Panc1 (cell line): ENCODE measurements at regions not wholly inside any gene's neighbourhood (a gene's known extent, or its start where the extent isn't known, plus 50 kb on each side); places are given as distances from the start of the nearest gene placed in this dataset.

Experiments used
- ATAC-seq: fragments of 200-7000 bp; cut with Tn5 transposase; 2 replicates; pipeline ENCODE4 v1.9.1; 2020; ENCODE audit warnings: mild to moderate bottlenecking, moderate library complexity
- BruUV-seq: library from RNA; stranded (reverse); fragments of 400-500 nt; replicated peaks from 2 replicates; lab custom pipeline; 2021; lab: Mats Ljungman, UMichigan
- CTCF ChIA-PET: fragments of 300-600 bp; sonication (Branson Sonifier 250); formaldehyde crosslinking; loops from one replicate; lab custom pipeline; 2022; ENCODE audit warnings: antibody characterized with exemption; lab: Charles Lee
- POLR2A ChIA-PET: fragments of 300-600 bp; sonication (Branson Sonifier 250); formaldehyde crosslinking; loops from one replicate; lab custom pipeline; 2022; ENCODE audit warnings: antibody characterized with exemption; lab: Charles Lee
- DNase-seq: peaks from one replicate; pipeline ENCODE4 v3.0.0-alpha.2; 2010; ENCODE audit warnings: low read depth, low spot score
- H3K27ac ChIP-seq: 2 replicates; pipeline ENCODE4 v1.5.1; 2011; ENCODE audit warnings: mild to moderate bottlenecking, low read length, inconsistent platforms
- H3K27me3 ChIP-seq: fragments of 200-500 bp; sonication (Bioruptor generic); 2 replicates; pipeline ENCODE4 v1.6.0; 2014; ENCODE audit warnings: low read length, inconsistent platforms; ENCODE audit not compliant: control insufficient read depth, insufficient read depth
- H3K36me3 ChIP-seq: fragments of 200-500 bp; sonication (Bioruptor generic); 2 replicates; pipeline ENCODE4 v1.5.1; 2014; ENCODE audit warnings: inconsistent platforms, mild to moderate bottlenecking, low read length, moderate library complexity; ENCODE audit not compliant: control insufficient read depth, insufficient read depth
- H3K4me1 ChIP-seq: 2 replicates; pipeline ENCODE4 v1.5.1; 2011; ENCODE audit warnings: inconsistent platforms, mild to moderate bottlenecking, low read length, moderate library complexity; ENCODE audit not compliant: control insufficient read depth, insufficient read depth
- H3K4me3 ChIP-seq, 2 experiments: 2 replicates each; pipeline ENCODE4 v1.5.1; 2011 to 2012; ENCODE audit warnings: low read depth in 2 of 2, low read length in 2 of 2, mild to moderate bottlenecking in 2 of 2, inconsistent platforms in 1 of 2, moderate library complexity in 1 of 2
- H3K9me3 ChIP-seq: fragments of 200-500 bp; sonication (Bioruptor generic); 2 replicates; pipeline ENCODE4 v1.5.1; 2014; ENCODE audit warnings: low read depth, mild to moderate bottlenecking, inconsistent platforms, low read length, moderate library complexity; ENCODE audit not compliant: control insufficient read depth, insufficient read depth
- POLR2AphosphoS5 ChIP-seq: IDR thresholded peaks from 2 replicates; pipeline ENCODE4 v1.6.1; 2012; ENCODE audit warnings: mild to moderate bottlenecking, low read depth, low read length, moderate library complexity
- SIN3A ChIP-seq: IDR thresholded peaks from 2 replicates; pipeline ENCODE4 v1.6.1; 2012; ENCODE audit warnings: low read depth, mild to moderate bottlenecking, low read length, moderate library complexity, borderline replicate concordance; ENCODE audit not compliant: insufficient read depth
- TCF7L2 ChIP-seq: IDR thresholded peaks from 2 replicates; pipeline ENCODE4 v1.6.1; 2011; ENCODE audit warnings: mild to moderate bottlenecking, low read depth, low read length, inconsistent platforms
- in situ Hi-C: cut with HindIII; loops from 2 replicates; pipeline ENCODE4 v1.10.0; 2016; ENCODE audit warnings: low sequenced_read_pairs, low pct_unique_long_range_greater_than_20kb
- intact Hi-C: fragments of 100-400 bp; cut with micrococcal nuclease; formaldehyde crosslinking; loops from one replicate; pipeline ENCODE4 v1.10.0; 2022; ENCODE audit not compliant: unreplicated experiment
- TF ChIP-seq, protein P1 (sequence below): fragments of 450-650 bp; IDR thresholded peaks from 2 replicates; pipeline ENCODE4 v1.5.1; 2017; ENCODE audit warnings: mild to moderate bottlenecking
- TF ChIP-seq, protein P2 (sequence below), 2 experiments: IDR thresholded peaks; 2 replicates each; pipeline ENCODE4 v1.6.1; 2011 to 2012; ENCODE audit warnings: low read depth in 2 of 2, control low read depth in 1 of 2, low read length in 1 of 2, mild to moderate bottlenecking in 1 of 2, moderate library complexity in 1 of 2; ENCODE audit not compliant: insufficient read depth in 1 of 2

DNA sequence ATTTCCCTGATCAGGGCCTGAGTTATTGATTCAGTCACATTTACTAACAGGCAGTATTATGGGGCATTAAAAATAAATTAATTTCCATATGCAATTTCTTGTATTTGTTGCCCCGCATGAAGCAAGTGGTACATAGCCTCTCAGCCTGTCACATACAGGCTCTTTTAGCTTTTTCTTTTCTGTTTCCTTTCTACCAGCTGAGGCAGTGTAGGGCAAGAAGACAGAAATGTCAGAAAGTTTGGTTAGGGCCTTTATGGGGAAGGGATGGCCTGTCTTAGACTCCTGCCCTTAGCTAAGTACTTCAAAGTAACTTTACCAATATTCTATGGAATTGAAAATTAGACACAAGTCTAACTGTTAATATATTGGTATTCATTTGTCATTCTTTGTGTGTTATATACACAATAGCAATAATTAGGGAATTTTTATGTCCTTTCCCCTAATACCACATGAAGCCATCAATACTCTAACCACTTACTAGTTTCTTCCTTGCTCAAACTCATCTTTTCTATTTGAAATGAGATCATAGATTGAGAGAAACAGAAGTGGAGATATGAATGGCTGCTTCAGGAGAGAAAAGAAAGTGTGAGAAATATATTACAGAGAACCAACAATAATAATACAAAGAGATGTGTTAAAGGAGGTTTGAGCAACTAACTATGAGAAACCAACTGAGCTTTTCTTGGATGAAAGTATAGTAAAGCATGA lies 669.6 kb downstream of the PCDH17 start:
- Histone ChIP-seq H3K9me3 (no peaks in the 10 kb centered on the region), H3K27ac (no peak overlapping the region), H3K4me3 (no peak overlapping the region), H3K4me1 (no peaks in the 10 kb centered on the region), H3K27me3 (no peaks in the 10 kb centered on the region), H3K36me3 (no peaks in the 10 kb centered on the region)
- no peak for TF ChIP-seq TCF7L2
- no peak for TF ChIP-seq SIN3A
- no peak for TF ChIP-seq POLR2AphosphoS5
- TF ChIP-seq, protein P1, sequence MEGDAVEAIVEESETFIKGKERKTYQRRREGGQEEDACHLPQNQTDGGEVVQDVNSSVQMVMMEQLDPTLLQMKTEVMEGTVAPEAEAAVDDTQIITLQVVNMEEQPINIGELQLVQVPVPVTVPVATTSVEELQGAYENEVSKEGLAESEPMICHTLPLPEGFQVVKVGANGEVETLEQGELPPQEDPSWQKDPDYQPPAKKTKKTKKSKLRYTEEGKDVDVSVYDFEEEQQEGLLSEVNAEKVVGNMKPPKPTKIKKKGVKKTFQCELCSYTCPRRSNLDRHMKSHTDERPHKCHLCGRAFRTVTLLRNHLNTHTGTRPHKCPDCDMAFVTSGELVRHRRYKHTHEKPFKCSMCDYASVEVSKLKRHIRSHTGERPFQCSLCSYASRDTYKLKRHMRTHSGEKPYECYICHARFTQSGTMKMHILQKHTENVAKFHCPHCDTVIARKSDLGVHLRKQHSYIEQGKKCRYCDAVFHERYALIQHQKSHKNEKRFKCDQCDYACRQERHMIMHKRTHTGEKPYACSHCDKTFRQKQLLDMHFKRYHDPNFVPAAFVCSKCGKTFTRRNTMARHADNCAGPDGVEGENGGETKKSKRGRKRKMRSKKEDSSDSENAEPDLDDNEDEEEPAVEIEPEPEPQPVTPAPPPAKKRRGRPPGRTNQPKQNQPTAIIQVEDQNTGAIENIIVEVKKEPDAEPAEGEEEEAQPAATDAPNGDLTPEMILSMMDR, result no peak
- TF ChIP-seq, protein P2, sequence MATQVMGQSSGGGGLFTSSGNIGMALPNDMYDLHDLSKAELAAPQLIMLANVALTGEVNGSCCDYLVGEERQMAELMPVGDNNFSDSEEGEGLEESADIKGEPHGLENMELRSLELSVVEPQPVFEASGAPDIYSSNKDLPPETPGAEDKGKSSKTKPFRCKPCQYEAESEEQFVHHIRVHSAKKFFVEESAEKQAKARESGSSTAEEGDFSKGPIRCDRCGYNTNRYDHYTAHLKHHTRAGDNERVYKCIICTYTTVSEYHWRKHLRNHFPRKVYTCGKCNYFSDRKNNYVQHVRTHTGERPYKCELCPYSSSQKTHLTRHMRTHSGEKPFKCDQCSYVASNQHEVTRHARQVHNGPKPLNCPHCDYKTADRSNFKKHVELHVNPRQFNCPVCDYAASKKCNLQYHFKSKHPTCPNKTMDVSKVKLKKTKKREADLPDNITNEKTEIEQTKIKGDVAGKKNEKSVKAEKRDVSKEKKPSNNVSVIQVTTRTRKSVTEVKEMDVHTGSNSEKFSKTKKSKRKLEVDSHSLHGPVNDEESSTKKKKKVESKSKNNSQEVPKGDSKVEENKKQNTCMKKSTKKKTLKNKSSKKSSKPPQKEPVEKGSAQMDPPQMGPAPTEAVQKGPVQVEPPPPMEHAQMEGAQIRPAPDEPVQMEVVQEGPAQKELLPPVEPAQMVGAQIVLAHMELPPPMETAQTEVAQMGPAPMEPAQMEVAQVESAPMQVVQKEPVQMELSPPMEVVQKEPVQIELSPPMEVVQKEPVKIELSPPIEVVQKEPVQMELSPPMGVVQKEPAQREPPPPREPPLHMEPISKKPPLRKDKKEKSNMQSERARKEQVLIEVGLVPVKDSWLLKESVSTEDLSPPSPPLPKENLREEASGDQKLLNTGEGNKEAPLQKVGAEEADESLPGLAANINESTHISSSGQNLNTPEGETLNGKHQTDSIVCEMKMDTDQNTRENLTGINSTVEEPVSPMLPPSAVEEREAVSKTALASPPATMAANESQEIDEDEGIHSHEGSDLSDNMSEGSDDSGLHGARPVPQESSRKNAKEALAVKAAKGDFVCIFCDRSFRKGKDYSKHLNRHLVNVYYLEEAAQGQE (IDR thresholded peaks at IDR 0.05; ENCODE audit: insufficient read depth in 1 of 2, low read depth in 2 of 2, low read length in 1 of 2), result no peak
- no peak for ATAC-seq
- intact Hi-C loops (no loop called here), in situ Hi-C loops (no loop called here)
- no TSS peak for BruUV-seq
- DNase-seq, result no peak
- POLR2A ChIA-PET, result no interaction called here
- CTCF ChIA-PET, result no interaction called here

DNA sequence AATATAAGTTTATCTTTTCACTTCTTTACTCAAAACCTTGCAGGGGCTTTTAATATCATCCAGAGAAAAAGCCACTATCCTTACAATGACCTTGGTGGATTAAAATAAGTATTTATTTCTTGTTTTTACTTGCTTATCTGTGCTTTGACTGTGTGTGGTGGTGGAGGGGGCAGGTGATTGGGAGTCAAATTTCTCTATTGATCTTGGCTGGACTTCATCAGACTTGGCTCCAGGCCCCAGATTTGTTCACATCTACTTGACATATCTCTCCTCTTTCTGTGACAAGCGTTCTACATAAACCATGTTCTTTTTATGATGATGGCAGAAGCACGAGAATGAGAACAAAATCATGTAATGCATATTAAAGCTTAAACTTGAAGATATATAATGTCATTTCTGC lies 670.8 kb downstream of the PCDH17 start:
- no peak for ATAC-seq
- no peaks in the 10 kb centered on the region for H3K9me3 ChIP-seq
- H3K27me3 ChIP-seq, result no peaks in the 10 kb centered on the region
- H3K4me1 ChIP-seq, result no peaks in the 10 kb centered on the region
- no peak overlapping the region for H3K4me3 ChIP-seq
- no peak for DNase-seq
- no peaks in the 10 kb centered on the region for H3K36me3 ChIP-seq
- in situ Hi-C loops, result no loop called here
- CTCF ChIA-PET, result no interaction called here
- no TSS peak for BruUV-seq
- no peak overlapping the region for H3K27ac ChIP-seq
- intact Hi-C loops, result no loop called here
- TF ChIP-seq POLR2AphosphoS5, result no peak
- TF ChIP-seq, protein P1, result no peak
- POLR2A ChIA-PET, result no interaction called here
